SHP77 (cell line): ENCODE measurements at regions not wholly inside any gene's neighbourhood (a gene's known extent, or its start where the extent isn't known, plus 50 kb on each side); places are given as distances from the start of the nearest gene placed in this dataset.

Source experiments
- DNase-seq, 2 experiments: peaks; one replicate each; lab custom pipeline; 2025; lab: John Stamatoyannopoulos, UW

DNA sequence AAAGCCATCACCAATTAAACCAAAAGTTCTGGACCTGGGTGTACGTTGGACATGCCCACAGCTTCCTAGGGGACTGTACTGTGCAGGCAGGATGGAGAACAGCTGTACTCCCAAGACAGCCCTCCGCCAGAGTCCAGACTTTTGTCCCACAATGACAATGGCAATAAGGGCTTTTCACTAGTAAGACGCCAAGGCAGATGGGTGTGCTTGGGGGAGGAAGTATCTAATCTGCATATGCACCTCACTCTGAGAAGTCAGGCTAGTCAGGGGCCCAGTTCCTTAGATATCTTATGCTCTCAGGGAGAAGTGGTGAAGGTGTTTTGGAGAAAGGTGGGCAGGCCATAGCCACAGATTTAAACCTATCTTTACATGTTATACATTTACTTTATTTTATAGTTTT lies 85.1 kb upstream of the USP47 start:
- DNase-seq = no peak

DNA sequence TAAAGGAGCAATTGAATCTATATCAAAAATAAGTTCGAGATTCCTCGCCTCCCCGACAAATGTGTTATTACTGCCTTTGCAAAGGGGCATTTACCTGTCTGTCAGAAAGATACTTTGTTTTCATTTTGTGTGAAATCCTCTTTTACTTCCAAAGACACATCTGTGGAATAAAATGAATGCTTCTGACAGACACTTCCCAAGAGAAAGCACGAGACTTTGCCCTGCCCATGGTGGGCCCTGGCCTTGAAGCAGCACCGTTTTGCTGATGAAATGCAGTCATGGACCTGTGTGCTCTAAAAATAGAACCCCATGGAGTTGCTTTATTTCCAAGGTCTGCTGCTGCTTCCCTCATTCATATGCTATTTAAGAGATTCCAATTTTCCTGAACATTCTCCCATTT lies 85.9 kb upstream of the USP47 start:
- DNase-seq = no peak

- no peak for DNase-seq
Observed at GRCh38 chr11:11752679-11753078, 89.1 kb upstream of the USP47 start.

DNA sequence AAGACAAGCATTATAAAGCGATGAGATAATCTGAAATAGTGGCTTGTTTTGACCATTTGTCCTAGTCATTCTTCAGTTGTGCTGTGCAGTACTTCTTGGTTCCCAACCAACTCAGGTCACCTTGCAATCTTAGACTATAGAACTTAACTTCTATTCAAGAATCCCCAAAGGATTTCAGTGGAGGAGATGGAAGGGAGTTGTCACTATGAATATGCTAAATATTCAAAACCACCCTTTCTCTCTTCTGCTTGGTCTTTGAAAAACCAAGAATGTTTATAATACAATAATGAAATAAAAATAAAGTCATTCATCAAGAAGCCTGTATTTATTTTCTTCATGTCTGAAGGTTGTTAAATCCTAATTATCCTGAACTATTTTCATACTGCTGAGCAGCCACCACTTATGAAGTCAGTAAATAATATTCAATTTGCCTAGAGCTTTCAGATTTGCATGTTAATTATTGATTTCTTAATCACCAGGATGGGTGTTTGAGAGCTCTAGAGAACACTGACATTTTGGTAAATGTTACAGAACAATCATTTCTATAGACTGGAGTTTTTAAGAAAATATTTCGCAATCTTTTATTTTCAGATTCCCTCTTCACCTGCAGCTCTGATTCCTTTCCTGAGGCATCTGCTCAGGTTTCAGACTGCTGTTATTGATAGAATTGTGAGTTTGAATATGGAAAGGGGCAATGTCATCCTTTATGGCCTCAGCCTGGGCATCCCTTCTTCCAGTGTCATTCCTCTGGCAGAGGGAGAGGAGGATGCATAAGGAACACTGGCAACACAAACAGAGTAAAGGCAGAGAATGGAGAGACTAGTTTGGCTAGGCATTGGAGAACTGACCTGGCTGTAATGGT lies 91.5 kb upstream of the USP47 start:
- DNase-seq = no peak

- no peak for DNase-seq
Observed at GRCh38 chr11:11748706-11749365, 92.9 kb upstream of the USP47 start.

DNA sequence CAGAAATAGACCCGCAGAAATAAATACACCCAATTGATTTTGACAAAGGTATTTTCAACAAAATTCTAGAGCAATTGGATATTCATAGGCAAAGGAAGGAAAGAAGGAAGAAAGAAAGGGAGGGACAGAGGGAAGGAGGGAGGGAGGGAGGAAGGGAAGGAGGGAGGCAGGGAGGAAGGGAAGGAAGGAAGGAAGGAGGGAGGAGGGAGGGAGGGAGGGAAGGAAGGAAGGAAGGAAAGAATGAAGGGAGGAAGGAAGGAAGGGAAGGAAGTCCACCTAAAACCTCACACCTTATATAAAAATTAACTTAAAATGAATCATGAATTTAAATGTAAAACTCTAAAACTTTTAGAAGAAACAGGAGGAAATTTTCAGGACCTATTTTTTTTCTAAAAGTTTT lies 94.2 kb upstream of the USP47 start:
- DNase-seq = no peak

- no peak for DNase-seq
Observed at GRCh38 chr11:11746449-11746848, 95.3 kb upstream of the USP47 start.

- no peak for DNase-seq
Observed at GRCh38 chr11:11743216-11743615, 98.6 kb upstream of the USP47 start.

DNA sequence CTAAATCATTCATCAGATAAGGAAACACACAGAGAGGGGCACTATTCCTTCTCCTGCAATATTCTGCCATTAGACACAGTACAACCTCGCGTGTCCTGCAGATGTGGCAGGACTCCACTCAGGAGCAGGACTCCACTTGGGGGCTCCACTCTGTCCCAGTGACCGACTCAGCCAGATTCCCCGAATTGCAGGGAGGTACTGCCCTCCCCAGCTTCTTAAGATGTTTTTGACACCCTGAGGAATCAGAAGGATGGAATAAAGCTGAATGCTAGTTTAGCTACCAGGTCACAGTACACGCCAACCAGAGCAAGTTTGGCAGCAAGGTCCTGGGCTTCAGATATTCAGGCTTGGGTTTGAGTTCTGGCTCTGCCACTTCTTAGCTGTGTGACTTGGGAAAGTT lies 99.3 kb upstream of the USP47 start:
- DNase-seq = no peak

- no peak for DNase-seq
Observed at GRCh38 chr11:11740836-11741235, 100.9 kb upstream of the USP47 start.

GRCh38 chr11:11740073-11740702 lies 101.6 kb upstream of the USP47 start:
- DNase-seq = no peak

- no peak for DNase-seq
Observed at GRCh38 chr11:11738370-11738769, 103.4 kb upstream of the USP47 start.

DNA sequence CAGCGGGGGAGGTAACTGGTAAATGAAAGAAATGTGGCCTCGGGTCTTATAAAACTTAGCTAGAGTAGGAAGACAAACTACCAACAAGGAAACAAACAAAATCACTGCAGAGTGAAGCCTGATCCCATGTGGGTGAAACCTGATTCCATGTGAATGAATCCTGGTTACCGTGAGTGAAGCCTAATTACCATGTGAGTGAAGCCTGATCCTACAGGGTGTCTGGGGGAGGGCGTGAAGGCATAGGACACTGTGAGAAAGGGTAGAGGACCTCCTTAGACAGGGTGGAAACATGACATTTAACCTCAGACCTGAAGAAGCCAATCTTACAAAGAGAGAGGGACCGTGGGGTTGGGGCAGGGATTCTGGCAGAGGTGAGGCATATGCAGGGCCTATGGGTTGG lies 106.2 kb upstream of the USP47 start:
- no peak for DNase-seq

GRCh38 chr11:11733246-11733747 lies 108.5 kb upstream of the USP47 start:
- DNase-seq = no peak

DNA sequence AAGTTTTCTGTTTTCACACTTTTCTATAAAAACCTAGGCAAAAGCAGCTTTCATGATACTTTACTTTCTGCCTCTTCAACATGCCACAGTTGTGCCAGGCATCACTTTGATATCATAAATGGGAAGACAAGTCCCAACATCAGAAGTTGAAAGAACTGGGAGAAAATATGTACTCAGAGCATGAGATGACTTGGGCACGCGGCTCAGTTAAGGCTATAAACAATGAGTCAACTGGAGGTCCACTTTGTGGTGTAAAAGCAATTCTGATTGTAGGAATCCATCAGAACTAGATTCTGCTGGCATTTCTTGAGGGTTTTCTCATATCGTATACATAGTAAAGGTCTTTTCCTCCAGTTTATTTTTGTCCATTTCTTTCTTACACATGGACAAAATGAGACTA lies 109.7 kb upstream of the USP47 start:
- DNase-seq = no peak

DNA sequence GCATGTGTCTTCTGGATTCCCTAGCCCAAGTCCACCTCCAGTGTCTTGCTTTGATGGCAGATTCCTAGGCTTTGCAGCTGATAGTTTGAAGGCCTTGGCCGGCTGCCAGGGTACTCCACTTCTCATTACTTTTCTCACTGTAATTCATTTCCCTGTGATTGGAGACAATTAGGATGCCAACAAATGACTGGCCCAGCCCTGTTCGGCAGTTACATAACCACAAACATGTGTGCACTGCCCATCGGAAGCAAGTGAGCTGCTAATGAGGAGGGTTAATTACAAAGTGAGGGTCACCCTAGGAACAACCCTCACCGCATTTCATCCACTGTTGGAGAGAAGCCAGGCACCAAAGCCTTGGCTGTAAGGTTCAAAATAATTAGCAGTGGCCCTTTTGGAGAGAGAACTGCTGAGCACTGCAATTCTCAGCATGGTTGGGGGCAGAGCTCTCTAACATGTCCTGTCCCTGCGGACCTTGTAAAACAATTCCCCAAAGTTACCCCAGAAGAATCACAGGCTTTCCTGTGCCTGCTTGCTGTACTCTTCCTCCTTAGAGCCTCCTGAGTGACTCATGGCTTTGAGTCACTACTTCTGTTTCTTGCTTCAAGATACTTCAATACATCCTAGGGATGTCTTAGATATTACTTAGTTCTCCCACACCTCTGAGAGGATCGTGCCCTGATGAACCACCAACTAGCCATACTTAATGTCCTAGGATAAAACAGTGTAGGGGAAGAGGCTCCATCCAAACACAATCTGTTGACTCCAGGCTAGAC lies 109.7 kb upstream of the GALNT18 start:
- DNase-seq = peak in 1 of 2 experiments; percentile 2

GRCh38 chr11:11728386-11728785 lies 106.6 kb upstream of the GALNT18 start:
- DNase-seq = no peak

GRCh38 chr11:11725438-11725837 lies 103.6 kb upstream of the GALNT18 start:
- no peak for DNase-seq

GRCh38 chr11:11724994-11725393 lies 103.2 kb upstream of the GALNT18 start:
- DNase-seq = no peak

- no peak for DNase-seq
Observed at GRCh38 chr11:11722861-11723260, 101.1 kb upstream of the GALNT18 start.

DNA sequence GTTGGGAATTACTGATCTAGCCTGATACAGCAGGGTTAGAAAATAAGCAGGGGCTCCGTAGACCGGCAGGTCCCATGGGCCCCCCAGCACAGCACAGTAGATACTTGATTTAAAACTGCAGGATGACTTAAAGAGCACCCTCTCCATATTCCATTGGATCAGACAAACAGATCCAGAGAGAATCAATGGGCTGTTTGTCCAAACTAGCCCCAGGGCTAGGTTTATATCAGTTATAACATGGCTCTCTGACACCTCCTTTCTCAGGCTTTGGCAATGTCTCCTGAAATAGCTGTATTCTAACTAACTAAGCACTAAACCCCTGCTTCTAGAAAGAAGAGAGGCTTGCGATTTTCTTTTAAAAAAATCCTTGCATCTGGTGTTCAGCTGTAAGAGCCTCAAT lies 100.4 kb upstream of the GALNT18 start:
- DNase-seq = no peak

DNA sequence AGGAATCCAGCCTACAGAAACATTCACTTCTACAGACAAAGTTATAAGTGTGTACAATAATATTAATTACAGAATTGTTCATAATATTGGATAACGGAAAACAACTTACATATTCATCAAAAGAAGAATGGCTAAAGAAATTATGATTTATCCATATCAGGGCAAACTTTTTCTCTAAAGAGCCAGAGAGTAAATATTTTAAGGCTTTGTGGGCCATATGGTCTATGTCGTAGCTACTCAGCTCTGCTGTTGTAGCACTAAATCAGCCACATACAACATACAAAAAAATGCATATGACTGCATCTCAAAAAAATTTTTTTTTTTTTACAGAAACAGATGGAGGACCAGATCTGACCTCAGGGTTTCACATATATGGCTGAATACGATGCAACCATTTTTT lies 96.7 kb upstream of the GALNT18 start:
- DNase-seq = no peak
